ENCODE measurements at regions not wholly inside any gene's neighbourhood (a gene's known extent, or its start where the extent isn't known, plus 50 kb on each side); places are given as distances from the start of the nearest gene placed in this dataset.
"Not testable (repeated sequence)": the region's sequence is repeated elsewhere in the genome, so short reads cannot be mapped to it uniquely, and the experiment has no call there.

GRCh38 chr16:17578981-17579874 lies 108.5 kb upstream of the XYLT1 start:
- DNase-seq: no peak

- DNase-seq: no peak
These were observed 103.5 kb upstream of the XYLT1 start for GRCh38 chr16:17574256-17574655.

DNA sequence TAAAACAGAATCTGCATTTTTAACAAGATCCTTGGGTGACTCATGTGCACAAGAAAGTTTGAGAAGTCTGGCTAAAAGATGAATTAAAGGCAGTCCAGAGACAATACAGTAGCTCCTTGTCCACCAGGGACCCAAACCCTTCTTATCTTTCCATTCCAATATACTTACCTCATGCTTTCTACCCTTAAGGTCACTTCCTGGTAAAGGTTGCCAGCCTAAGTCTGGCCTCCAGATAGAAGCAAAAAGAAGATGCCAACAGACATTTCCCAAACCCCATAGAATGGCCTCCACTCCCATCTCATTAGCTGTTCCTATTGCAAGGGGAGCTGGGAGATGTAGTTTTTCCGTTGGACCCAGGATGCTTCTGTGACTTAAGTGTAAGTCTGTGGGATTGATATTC lies 101.4 kb upstream of the XYLT1 start:
- DNase-seq: no peak

DNA sequence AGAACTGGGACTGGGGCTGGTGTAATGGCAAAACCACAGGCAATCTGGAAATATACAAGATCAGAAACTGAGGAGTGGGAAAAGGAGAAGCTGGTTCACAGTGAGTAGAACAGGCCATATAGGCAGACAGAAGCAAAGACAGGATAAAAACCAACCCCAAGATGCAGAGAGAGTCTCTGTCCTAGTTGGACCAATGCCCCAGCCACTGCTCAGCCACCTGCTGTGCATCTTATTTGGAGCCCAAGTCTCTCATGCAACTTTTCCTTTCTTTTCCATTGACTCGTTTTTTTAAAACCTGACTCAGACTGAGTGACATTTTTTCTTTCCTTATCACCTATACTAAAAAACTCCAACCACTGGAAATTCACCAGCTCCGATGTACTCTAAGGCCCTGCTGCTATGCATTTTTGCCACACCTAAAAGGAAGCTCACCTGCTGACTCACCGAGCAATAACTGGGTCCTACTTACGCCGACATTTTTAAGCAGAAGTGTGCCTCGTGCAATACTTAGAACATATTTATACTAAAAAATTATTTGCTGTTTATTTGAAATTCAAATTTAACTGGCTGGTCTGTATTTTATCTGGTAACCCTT lies 100.8 kb upstream of the XYLT1 start:
- peak; percentile 2 for DNase-seq

DNA sequence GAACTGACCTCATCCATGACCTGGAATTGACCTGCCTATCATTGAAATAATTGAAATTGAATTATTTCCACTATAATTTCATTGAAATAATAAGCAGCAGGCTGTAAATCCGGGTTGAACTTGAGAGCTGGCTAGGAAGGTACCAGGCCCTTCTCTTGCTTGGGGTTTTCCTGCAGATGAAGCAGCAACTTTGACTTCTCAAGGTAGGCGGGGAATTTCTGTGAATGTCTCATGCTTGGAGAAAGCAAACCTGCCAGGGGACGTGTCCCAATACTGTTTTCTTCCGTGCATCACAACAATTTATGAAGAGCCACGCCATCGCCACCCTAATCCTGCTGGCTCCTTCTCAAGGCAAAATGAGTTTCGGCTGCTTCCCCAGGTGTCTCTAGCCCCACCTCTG lies 97.5 kb upstream of the XYLT1 start:
- no peak for DNase-seq

GRCh38 chr16:17567455-17567854 lies 96.7 kb upstream of the XYLT1 start:
- no peak for DNase-seq

DNA sequence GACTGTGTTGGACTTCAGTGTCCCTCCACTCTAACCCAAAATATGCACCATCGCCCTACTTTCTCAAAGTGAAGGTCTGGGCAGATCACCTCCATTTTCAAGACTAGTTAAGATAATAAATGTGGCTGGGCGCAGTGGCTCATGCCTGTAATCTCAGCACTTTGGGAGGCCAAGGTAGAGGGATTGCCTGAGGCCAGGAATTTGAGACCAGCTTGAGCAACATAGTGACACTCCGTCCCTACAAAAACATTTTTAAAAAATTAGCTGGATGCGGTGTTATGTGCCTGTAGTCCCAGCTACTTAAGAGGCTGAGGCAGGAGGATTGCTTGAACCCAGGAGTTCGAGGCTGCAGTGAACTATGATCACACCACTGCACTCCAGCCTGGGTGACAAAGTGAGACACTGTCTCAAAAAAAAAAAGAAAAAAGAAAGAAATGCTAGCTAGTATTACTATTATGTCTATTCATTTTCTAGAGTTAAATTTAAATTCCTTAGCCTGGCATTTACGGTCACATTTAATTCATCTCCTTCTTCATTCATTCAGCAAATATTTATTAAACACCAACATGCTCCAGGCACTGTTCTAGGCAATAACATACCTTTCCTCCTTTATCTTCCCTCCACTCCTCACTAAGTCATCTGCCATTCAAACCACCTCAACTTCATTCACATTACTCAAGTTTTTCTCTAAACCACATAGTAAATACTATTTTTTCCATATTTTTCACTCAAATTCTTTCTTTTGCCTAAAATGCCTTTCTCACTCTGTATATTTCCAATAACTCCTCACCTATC lies 96.1 kb upstream of the XYLT1 start:
- no peak for DNase-seq

- no peak for DNase-seq
These were observed 95.3 kb upstream of the XYLT1 start for GRCh38 chr16:17566075-17566474.

DNA sequence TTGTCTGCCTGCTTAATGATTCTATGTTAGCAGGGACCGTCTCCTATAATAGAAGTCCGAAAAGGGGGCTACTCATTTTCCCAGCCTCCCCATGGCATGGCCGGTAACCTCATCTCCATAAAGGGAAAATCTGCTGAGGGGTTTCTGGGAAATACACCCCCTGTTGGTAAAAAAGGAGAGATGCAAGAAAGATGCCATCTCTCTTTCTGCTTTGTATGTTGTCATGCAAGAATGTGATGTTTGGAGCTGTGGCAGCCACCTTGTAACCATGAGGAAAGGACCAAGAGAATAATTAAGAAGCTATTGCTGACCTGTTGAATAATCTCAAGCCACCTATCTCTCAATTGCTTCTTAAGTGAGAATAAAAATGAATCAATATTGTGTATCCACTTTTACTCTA lies 94.8 kb upstream of the XYLT1 start:
- DNase-seq: no peak

- no peak for DNase-seq
These were observed 94.1 kb upstream of the XYLT1 start for GRCh38 chr16:17564856-17565255.

DNA sequence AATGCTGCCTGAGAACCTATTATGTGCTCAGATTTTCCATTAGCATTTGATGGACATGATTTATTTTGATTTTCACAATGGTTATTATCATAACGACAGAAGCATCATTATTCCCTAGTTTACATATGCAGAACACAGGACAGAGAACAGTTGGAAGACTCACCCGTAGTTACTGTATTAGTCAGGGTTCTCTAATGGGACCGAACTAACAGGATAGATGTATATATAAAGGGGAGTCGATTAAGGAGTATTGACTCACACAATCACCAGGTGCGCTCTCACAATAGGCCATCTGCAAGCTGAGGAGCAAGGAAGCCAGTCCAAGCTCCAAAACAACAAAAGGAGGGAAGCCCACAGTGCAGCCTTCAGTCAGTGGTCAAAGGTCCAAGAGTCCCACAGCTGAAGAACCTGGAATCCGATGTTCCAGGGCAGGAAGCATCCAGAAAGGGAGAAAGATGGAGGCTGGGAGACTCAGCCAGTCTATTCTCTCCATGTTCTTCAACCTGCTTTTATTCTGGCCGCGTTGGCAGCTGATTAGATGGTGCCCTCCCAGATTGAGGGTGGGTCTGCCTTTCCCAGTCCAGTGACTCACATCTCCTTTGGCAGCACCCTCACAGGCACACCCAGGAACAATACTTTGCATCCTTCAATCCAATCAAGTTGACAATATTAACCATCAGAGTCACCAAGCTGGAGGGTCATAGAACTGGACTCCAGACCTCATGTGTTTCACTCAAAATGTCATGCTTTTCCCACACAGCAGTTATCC lies 92.7 kb upstream of the XYLT1 start:
- no peak for DNase-seq

- DNase-seq: no peak
These were observed 90.3 kb upstream of the XYLT1 start for GRCh38 chr16:17561056-17561455.

GRCh38 chr16:17560548-17560947 lies 89.8 kb upstream of the XYLT1 start:
- DNase-seq: no peak

DNA sequence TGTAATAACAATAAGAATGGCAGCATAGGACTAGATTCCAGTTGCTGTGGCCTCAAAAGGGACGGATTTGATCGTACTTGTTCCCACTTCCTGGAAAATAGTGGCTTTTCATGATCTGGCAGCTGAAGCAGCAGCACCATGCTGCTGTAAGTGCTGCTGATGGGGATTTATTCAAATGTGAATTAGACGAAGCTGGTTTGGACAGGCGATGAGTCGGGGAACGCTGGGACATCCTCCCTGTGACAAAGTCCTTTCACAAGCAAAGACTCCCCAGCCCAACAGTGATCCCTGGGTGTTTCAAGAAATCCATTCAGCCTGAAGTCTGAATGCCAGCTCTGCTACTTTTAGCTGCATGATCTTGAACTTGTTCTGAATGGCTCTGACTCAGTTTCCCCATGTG lies 88.6 kb upstream of the XYLT1 start:
- no peak for DNase-seq

- no peak for DNase-seq
These were observed 87.2 kb upstream of the XYLT1 start for GRCh38 chr16:17557949-17558348.

DNA sequence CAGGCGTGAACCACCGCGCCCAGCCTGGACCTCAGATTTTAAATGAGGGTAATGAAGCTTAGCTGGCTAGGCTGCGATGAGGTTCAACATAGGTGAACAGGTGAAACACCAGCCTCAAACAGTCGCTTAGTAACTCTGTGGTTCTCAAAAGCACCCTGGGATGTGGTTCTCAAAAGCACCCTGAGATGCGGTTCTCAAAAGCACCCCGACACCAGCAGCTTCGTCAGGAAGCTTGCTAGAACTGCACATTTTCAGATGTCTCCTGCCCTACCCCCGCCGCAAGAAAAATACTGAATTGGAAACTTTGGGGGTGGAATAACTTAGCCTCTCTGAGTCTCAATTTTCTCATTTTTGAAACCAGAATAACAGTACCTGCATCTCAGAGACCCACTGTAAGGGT lies 86.7 kb upstream of the XYLT1 start:
- DNase-seq: no peak

DNA sequence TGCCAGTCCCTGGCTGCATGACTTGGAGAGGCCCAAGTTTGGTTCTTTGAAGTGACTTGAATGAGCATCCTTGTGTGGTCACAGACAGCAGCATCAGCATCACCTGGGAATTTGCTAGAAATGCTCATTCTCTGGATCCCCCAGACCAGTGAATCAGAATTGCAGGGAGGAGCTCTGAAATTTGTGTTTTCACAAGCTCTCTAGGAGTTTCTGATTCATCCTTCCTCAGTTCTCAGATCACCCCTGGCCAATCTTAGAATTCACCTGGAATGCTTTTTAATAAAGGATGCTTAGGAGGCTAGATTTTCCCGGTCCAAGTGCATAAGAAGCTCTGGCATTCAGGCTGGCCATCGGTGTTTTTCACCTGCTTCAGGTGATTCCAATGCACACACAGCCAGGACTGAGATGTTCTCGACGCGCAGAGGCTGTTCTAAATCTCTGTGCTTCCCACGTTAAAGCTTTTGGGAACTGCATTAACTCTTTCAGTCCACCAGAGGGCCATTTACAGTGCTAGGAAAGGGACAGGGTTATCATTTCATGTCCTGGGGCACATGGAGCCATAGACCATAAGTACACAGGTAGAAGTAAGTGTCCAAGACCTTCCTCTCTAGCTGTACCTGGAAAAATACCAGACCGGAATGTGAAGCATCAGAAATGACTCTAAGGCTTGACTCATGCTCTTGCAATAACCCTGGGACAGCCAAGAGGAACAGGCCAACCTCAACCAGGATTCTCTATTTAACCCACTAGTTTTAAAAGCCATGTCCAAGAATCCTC lies 85.7 kb upstream of the XYLT1 start:
- DNase-seq: no peak

DNA sequence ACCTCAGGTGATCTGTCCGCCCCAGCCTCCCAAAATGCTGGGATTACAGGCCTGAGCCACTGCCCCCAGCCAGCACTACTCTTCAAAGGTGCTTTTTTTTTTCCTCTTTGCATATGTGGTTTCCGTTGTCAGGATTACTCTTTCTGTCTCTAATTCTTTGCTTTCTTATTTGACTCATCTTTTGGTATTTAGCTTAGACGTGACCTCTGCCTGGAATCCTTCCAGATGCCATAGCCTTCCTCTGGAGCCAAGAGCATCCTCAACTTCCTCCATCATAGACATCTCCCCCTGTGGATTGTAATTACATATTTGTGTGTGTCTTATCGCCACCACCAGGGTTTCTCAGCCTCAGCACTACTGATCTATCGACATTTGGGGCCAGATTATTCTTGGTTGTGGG lies 84.4 kb upstream of the XYLT1 start:
- no peak for DNase-seq

- no peak for DNase-seq
These were observed 81.6 kb upstream of the XYLT1 start for GRCh38 chr16:17552351-17552750.

DNA sequence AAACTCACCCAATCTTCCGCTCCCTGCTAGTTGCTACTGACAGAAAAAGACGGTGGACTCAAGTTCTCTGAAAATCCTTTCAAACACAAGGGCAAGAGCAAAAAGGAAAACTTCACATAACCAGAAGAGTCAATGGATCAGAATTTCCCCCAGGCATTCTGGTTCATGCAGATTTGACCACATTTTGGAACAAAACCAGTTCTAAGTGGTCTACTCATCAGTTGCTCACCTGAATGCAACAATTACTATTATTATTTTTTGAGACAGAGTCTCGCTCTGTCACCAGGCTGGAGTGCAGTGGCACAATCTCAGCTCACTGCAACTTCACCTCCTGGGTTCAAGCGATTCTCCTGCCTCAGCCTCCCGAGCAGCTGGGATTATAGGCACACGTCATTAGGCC lies 80.9 kb upstream of the XYLT1 start:
- DNase-seq: not testable (repeated sequence)

- no peak for DNase-seq
These were observed 78.1 kb upstream of the XYLT1 start for GRCh38 chr16:17548825-17549224.

- DNase-seq: no peak
These were observed 74.0 kb upstream of the XYLT1 start for GRCh38 chr16:17544785-17545184.

Measured in occipital lobe (tissue), 1 donor.